ENCODE measurements at regions not wholly inside any gene's neighbourhood (a gene's known extent, or its start where the extent isn't known, plus 50 kb on each side); places are given as distances from the start of the nearest gene placed in this dataset.
"Not testable (repeated sequence)": the region's sequence is repeated elsewhere in the genome, so short reads cannot be mapped to it uniquely, and the experiment has no call there.

GRCh38 chr13:90797335-90797734 is 550.2 kb upstream of the MIR17HG start:
- DNase-seq: no peak

DNA sequence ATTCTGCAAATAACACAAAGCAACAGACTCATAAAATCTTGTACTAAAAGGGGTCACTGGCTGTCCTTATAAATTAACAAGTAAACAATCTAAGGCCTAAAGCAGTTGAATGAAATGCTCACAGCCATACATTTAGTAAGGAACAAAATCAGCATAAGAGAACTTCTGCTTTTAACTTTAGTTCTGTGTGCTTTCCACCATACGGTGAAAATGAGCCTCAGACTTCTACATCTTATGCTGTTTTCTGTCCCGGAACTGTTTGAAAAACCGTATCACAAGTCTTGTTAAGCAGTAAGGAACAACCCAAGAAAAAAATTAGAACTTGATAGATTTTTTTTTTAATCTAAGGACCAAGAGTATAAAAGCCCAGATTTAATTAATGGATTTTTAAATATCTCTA is 549.1 kb upstream of the MIR17HG start:
- no peak for DNase-seq

DNA sequence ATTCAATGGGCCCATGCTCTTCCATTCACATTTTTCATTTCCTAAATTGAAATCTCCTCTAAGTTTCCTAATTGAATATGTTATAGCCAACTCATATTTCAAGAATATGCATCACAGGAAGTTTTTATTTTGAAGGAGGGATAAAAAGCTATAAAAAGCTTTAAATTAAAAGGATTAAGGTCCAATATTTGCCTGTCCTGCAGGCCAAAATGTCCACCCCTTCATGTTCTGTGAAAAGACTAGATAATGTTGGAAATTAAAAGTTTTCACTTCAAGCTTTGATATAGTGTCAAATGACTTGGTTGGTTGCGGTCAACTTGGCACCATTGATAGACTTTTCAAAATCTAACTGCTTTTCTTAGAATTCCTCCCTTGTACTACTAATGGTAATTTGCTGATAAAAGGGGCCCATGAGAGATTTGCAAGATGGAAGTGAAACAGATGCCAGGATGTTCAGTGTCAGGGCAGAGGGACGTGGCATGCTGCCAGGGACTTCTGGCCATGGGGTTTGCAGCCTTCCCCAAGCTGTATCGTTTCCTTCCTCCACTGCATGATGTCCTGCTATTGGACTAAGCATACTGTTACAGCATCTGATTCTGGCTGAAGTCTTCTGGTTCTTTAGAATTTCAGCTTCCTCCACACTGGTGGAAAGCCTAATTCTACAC is 547.3 kb upstream of the MIR17HG start:
- no peak for DNase-seq

DNA sequence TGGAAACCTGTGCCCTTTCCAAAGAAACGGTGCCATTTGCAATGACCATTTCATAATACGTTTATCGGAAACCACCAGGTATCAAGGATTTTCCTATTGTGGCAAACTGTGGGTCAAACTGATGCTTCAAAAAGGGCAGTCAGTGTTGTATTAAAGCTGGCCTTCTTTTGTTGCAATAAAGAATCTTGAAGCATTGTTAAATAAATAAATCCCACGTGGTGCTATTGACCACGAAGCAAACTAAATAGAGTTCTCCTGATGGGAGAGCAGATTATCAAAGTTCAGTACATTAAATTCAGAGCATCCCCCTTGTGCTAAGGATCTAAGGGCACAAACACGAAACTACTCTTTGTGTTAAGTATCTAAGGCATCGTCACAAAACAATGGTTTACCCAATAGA is 545.9 kb upstream of the MIR17HG start:
- DNase-seq: no peak

DNA sequence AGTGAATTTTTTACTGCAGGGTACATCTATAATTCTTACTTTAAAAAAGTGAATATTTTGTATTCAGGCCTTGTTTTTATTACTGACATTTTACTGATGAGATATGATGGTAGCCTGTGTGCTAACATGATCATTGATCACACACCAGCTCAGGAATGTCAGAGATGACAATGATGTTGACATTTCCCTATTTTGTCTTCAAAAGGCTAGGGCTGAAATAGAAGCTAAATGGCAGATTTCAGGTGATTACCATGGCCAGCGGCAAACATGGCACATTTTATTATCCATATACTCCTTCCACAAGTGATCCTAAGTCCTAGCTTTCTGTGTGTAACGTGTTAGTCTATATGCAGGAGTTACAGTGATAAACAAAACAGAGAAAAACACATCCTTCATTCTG is 544.3 kb upstream of the MIR17HG start:
- DNase-seq: no peak

DNA sequence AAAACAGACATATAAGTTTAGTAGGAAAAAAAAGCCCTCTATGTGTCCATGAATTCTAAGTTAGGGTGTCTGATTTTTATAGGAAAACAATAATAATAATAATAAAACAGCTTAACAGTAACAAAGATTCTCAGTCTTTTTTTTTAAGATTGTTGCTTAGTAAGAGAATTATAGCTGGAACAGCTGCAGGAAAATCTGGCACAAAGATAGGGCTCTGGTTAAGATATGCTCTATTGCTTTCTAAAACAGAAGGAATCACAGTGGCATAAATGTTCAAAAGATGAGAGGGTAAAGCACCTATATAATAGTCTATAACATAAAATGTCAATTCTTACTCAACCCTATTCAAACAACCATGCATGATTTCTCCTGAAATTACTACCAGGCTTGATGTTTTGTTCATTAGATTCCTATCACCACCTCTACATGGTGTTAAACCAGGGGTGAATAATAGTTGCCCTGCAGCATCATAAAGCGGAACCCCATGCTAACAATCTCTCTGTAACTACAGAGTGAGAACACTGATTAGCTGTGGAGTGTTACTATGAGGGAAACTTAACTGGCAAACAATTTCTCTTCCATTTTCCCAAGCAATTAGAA is 541.4 kb upstream of the MIR17HG start:
- no peak for DNase-seq

GRCh38 chr13:90806892-90807291 is 540.6 kb upstream of the MIR17HG start:
- no peak for DNase-seq

DNA sequence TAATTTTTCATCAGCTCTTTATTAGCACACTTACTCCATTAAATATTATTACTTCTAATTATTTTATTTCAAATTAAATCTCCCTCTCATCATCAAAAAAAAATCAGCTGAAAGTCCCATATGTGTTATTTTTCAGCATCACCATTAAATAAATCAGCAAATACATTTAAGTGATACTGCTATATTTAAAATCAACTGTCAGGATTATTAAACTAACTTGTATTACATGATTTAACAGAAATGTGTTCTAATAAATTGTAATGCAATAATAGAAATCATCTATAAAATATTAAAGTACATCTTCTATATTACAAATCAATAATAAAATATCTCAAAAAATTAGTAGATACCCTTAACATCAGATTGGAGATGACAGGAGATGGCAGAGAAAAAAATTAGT is 538.6 kb upstream of the MIR17HG start:
- DNase-seq: no peak

GRCh38 chr13:90824032-90824431 is 523.5 kb upstream of the MIR17HG start:
- DNase-seq: no peak

- no peak for DNase-seq
Observed at GRCh38 chr13:90826688-90827087, 520.8 kb upstream of the MIR17HG start.

GRCh38 chr13:90830782-90831181 is 516.7 kb upstream of the MIR17HG start:
- DNase-seq: no peak

DNA sequence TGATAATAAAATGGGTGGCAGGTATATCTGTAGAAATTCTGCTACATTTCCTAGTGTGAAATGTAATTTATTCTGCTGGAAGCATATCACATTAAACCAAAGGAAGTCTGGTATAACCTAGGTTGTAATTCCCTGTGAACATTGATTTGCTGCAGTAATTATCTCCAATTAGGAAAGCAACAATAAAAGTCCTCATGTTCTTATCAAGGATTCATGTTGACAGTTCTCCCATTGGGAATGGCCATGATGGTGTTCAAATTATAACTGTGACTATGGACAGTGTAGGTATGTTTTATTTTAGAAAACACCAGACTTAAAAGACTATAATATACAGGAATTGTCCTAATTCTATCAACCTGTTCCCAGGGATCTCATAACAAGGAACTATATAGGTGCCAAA is 513.5 kb upstream of the MIR17HG start:
- no peak for DNase-seq

DNA sequence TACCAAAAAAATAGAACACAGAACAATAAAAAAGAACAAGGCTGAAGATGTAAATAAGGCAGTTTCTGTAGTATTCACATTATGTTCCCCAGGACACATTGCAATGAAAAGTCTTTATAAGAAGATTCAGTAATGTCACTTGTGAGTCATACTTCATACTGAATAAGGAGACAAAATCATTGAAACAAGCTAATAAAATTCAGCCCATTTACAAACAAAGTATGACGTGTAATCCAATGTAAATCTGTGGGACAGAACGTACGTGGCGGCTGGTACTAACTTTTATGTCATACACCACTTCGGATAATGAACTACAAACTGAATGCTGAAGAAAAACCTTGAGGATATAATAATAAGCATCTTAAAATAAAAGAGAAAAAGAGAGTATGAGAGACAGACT is 512.8 kb upstream of the MIR17HG start:
- DNase-seq: no peak

- DNase-seq: no peak
Observed at GRCh38 chr13:90835826-90836225, 511.7 kb upstream of the MIR17HG start.

DNA sequence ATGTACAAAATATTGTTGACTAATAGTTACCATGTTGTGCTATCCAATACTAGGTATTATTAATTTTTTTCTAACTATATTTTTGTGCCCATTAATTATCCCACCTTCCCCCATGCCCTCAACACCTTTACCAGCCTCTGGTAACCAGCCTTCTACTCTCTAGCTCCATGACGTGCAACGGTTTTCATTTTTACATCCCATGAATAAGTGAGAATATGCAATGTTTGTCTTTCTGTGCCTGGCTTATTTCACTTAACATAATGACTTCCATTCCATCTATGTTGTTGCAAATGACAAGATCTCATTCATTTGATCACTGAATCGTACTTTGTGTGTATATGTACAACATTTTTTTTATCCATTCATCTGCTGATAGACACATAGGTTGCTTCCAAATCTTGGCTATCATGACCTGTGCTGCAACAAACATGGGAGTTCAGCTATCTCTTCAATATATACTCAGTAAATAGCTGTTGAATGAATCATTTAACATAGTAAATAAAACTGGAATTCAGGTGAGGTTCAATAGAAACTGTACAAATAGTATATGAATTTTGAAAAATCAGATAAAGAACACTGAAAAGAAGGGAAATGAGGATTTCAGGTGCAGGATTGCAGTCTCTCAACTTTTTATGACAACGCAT is 509.0 kb upstream of the MIR17HG start:
- DNase-seq: no peak

DNA sequence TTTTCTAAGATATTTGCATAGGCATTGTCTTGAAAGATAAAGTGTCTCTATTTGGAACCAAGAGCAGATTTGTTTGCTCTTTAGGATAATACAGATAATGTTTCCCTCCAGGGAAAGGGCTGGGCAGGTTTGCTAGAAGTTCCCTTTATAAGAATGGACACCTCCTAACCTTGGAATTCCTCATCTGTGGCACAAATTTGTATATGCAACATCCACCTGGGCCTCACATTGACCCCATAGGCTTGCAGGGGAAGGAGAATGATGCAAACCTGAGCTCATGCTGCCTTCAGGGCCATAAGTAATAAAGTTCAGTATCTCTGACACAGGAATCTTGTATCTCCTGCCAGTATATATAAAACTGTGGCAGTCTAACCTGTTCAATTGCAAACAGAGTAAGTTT is 508.4 kb upstream of the MIR17HG start:
- DNase-seq: no peak

GRCh38 chr13:90846936-90847335 is 500.6 kb upstream of the MIR17HG start:
- no peak for DNase-seq

- DNase-seq: not testable (repeated sequence)
Observed at GRCh38 chr13:90853666-90854065, 493.8 kb upstream of the MIR17HG start.

DNA sequence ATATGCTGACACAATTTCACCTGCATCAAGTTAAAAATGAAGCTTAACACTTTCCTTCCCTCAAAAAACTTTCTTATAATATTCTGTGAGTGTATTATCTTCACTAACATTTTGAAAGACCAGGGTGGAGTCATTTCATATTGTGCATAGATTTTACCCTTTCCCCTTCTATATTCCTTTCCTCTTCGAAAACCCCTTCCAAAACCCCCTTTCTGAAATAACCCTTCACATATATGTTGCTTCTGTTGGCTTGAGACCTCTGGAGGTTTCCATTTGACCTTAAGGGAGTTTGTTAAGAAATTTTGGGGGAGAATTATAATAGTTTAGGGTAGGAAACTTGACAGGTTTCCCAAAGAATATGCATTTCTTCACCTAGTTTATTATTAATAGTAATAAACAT is 489.6 kb upstream of the MIR17HG start:
- DNase-seq: no peak

DNA sequence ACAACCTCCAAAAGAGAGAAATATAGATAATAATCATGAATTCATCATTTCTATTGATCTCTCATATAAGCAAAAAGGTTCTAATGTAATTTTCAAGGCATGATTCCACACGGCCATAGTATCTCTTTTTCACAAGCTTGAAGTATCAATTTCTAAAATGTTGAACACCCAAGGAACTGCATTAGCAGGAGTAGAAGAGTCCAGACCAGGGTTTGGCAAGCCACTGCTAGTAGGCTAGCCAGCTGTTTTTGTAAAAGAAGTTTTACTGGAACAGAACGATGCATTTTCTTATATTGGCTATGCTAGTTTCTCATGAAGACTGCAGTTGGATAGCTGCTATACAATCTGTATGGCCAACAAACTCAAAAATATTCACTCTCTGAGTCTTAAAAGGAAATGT is 481.5 kb upstream of the MIR17HG start:
- no peak for DNase-seq

DNA sequence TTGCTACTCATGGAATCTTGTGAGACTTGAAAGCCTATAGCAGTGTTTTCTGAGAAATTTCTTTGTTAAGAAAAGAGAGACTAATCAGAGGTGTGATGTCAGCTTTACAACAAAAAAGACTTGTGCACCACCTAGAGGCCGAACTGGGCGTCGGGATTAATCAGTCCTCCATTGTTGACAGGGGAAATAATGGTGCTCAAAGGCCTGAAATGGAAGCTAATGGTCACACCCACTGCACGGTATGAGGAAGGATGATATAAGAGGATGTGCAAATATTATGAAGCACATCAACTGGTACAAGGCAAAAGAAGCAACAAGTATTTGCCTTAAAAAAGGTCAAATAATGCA is 480.2 kb upstream of the MIR17HG start:
- peak; percentile 30 for DNase-seq

- DNase-seq: no peak
Observed at GRCh38 chr13:90868321-90868920, 479.1 kb upstream of the MIR17HG start.

DNA sequence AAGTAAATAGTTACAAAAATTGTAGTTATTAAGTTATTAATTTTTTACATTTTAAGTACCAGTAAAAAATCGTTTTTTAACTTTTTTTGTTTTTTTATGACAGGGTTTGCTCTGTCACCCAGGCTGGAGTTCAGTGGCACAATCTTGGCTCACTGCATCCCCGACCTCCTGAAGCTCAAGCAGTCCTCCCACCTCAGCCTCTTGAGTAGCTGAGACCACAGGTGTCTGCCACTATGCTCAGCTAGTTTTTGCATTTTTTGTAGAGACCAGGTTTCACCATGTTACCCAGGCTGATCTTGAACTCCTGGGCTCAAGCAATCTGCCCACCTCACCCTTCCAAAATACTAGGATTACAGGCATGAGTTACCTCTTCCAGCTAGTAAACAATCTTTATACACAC is 477.9 kb upstream of the MIR17HG start:
- no peak for DNase-seq

DNA sequence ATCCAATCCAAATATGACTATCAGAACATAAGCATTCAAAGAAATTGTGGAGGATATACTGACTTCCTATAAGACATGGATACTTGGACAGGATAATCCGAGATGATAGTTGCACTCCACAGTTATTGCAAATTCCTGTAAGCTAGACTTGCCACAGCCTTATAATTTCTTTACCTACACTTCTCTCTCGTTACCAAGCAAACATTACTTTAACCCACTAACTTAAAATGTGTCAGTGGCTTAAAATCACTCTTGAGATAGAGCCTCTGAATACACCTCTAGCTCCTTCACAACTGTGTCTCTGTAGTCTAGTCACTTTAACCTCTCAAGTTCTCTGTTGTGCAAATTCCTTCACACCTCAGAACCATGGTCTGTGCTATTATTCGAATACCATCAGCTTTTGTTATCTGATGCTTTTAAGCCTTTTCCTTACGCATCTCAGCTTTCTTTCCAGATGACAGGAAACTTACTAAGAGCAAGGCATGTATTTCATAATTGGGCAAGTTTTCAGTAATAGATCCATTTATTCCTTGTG is 474.9 kb upstream of the MIR17HG start:
- DNase-seq: no peak

All from NCI-H1694 treated with DMSO at 0.1 percent for 48 hours (cell line).